Testis (tissue), 2 donors: ENCODE measurements at regions not wholly inside any gene's neighbourhood (a gene's known extent, or its start where the extent isn't known, plus 50 kb on each side); places are given as distances from the start of the nearest gene placed in this dataset.
A peak's percentile ranks its signal among the peaks of the same experiment; 100 is the strongest.

ENCODE experiments used
- DNase-seq: peaks from one replicate; pipeline ENCODE4 v3.0.0-alpha.2; 2019
- H3K27ac ChIP-seq, 2 donors: fragments of 200-600 bp; sonication (generic); one replicate each; pipeline ENCODE4 v1.5.1; 2019
- H3K27me3 ChIP-seq: fragments of 200-600 bp; sonication (generic); one replicate; pipeline ENCODE4 v1.5.1; 2019
- H3K36me3 ChIP-seq: fragments of 200-600 bp; sonication (generic); one replicate; pipeline ENCODE4 v1.5.1; 2017; ENCODE audit warnings: low read depth; ENCODE audit errors: missing control alignments
- H3K4me1 ChIP-seq: fragments of 200-600 bp; sonication (generic); one replicate; pipeline ENCODE4 v1.5.1; 2019
- H3K4me3 ChIP-seq, 2 donors: fragments of 200-600 bp; sonication (generic); one replicate each; pipeline ENCODE4 v1.5.1; 2017 to 2019
- H3K9me3 ChIP-seq: fragments of 200-600 bp; sonication (generic); one replicate; pipeline ENCODE4 v1.5.1; 2017
- CTCF ChIP-seq, 3 experiments: fragments of 450-650 bp in 2 of 3; fragments of 200-600 bp in 1 of 3; sonication (generic) in 1 of 3; IDR thresholded peaks; one replicate each; pipeline ENCODE4 v1.5.1; 2016 to 2019; ENCODE audit warnings: antibody characterized with exemption in 3 of 3, mild to moderate bottlenecking in 2 of 3, moderate library complexity in 1 of 3
- POLR2A ChIP-seq: fragments of 450-650 bp; IDR thresholded peaks from one replicate; pipeline ENCODE4 v1.6.1; 2017; ENCODE audit warnings: antibody characterized with exemption, mild to moderate bottlenecking, moderate library complexity
- WGBS, 2 donors: methylation state at CpG; one replicate each; pipeline ENCODE4 v1.1.5; 2018; 5-methylcytosine and 5-hydroxymethylcytosine counted together
- intact Hi-C: fragments of 100-400 bp; cut with DNase I; formaldehyde crosslinking; loops from one replicate; pipeline ENCODE4 v1.15.1; 2023; ENCODE audit warnings: low total_unique reads

- Histone ChIP-seq H3K4me3 (no peak overlapping the region), H3K4me1 (peaks cover 16% of the 10 kb centered on the region), H3K27me3 (no peaks in the 10 kb centered on the region), H3K9me3 (no peaks in the 10 kb centered on the region), H3K27ac (peak overlapping the region in 1 of 2 donors; percentile 38), H3K36me3 (no peaks in the 10 kb centered on the region)
- TF ChIP-seq POLR2A (no peak), CTCF (IDR thresholded peaks at IDR 0.05) (no peak)
- no peak for DNase-seq
- intact Hi-C loops: no loop called here
Observed at GRCh38 chr1:39129514-39129913, 75.0 kb upstream of the MACF1 start.

- WGBS, 2 donors: 40 to 69% methylated on average over 1 of the region's 1 CpG
- Histone ChIP-seq H3K4me3 (no peak overlapping the region), H3K27ac (peak overlapping the region in 1 of 2 donors; percentile 38), H3K27me3 (no peaks in the 10 kb centered on the region), H3K4me1 (peaks cover 16% of the 10 kb centered on the region), H3K9me3 (no peaks in the 10 kb centered on the region), H3K36me3 (no peaks in the 10 kb centered on the region)
- TF ChIP-seq CTCF (IDR thresholded peaks at IDR 0.05) (no peak), POLR2A (no peak)
- DNase-seq: no peak
- intact Hi-C loops: no loop called here
Observed at GRCh38 chr1:39130325-39130724, 74.2 kb upstream of the MACF1 start.

- intact Hi-C loops: no loop called here
- TF ChIP-seq POLR2A (no peak), CTCF (IDR thresholded peaks at IDR 0.05) (no peak)
- Histone ChIP-seq H3K9me3 (no peaks in the 10 kb centered on the region), H3K27ac (no peak overlapping the region), H3K27me3 (no peaks in the 10 kb centered on the region), H3K36me3 (no peaks in the 10 kb centered on the region), H3K4me1 (peaks cover 16% of the 10 kb centered on the region), H3K4me3 (no peak overlapping the region)
- DNase-seq: no peak
- WGBS, 2 donors: 94 to 95% methylated on average over 2 of the region's 2 CpGs
Observed at GRCh38 chr1:39131940-39132339, 72.6 kb upstream of the MACF1 start.

- intact Hi-C loops: no loop called here
- no peak for DNase-seq
- H3K27me3 ChIP-seq: no peaks in the 10 kb centered on the region
- TF ChIP-seq POLR2A: no peak
- no peak for TF ChIP-seq CTCF (IDR thresholded peaks at IDR 0.05)
- no peaks in the 10 kb centered on the region for H3K9me3 ChIP-seq
- H3K4me1 ChIP-seq: peaks cover 12% of the 10 kb centered on the region
- H3K36me3 ChIP-seq: no peaks in the 10 kb centered on the region
- H3K4me3 ChIP-seq: no peak overlapping the region
- H3K27ac ChIP-seq: no peak overlapping the region
- 66 to 77% methylated on average over 9 of the region's 9 CpGs for WGBS, 2 donors
Observed at GRCh38 chr1:39132505-39133339, 71.8 kb upstream of the MACF1 start.

- TF ChIP-seq CTCF (IDR thresholded peaks at IDR 0.05): no peak
- TF ChIP-seq POLR2A: no peak
- intact Hi-C loops: no loop called here
- Histone ChIP-seq H3K4me3 (no peak overlapping the region), H3K27ac (no peak overlapping the region), H3K27me3 (no peaks in the 10 kb centered on the region), H3K9me3 (no peaks in the 10 kb centered on the region), H3K4me1 (peaks cover 12% of the 10 kb centered on the region), H3K36me3 (no peaks in the 10 kb centered on the region)
- WGBS, 2 donors: 60 to 64% methylated on average over 1 of the region's 1 CpG
- no peak for DNase-seq
Observed at GRCh38 chr1:39133340-39133684, 71.2 kb upstream of the MACF1 start.
